ENCODE measurements at regions not wholly inside any gene's neighbourhood (a gene's known extent, or its start where the extent isn't known, plus 50 kb on each side); places are given as distances from the start of the nearest gene placed in this dataset.

GRCh38 chr21:35178098-35178497 is 129.0 kb upstream of the RUNX1 start:
- DNase-seq (ENCODE audit: low read depth), result no peak
- no peak overlapping the region for H3K9ac ChIP-seq (ENCODE audit: low read length)

GRCh38 chr21:35172231-35172630 is 123.1 kb upstream of the RUNX1 start:
- Histone ChIP-seq H3K27me3 (replicated peaks; ENCODE audit: control insufficient read depth, insufficient read depth, low read length) (no peaks in the 10 kb centered on the region), H3K36me3 (ENCODE audit: control insufficient read depth, insufficient read depth, low read length, severe bottlenecking) (no peaks in the 10 kb centered on the region), H3K9ac (ENCODE audit: low read length) (no peak overlapping the region), H3K4me3 (ENCODE audit: low read length) (no peak overlapping the region), H3K9me3 (ENCODE audit: control insufficient read depth, low read length) (no peaks in the 10 kb centered on the region), H3K4me1 (ENCODE audit: control insufficient read depth, insufficient read depth, low read length) (no peaks in the 10 kb centered on the region)
- no peak for DNase-seq (ENCODE audit: low read depth)

More at GRCh38 chr21:35178098-35178497, 129.0 kb upstream of the RUNX1 start:
- peaks cover 10% of the 10 kb centered on the region for H3K4me1 ChIP-seq (ENCODE audit: control insufficient read depth, insufficient read depth, low read length)
- no peaks in the 10 kb centered on the region for H3K36me3 ChIP-seq (ENCODE audit: control insufficient read depth, insufficient read depth, low read length, severe bottlenecking)
- no peaks in the 10 kb centered on the region for H3K9me3 ChIP-seq (ENCODE audit: control insufficient read depth, low read length)
- no peaks in the 10 kb centered on the region for H3K27me3 ChIP-seq (replicated peaks; ENCODE audit: control insufficient read depth, insufficient read depth, low read length)
- no peak overlapping the region for H3K4me3 ChIP-seq (ENCODE audit: low read length)

GRCh38 chr21:35171385-35171784 is 122.3 kb upstream of the RUNX1 start:
- H3K9me3 ChIP-seq (ENCODE audit: control insufficient read depth, low read length), result no peaks in the 10 kb centered on the region
- H3K4me1 ChIP-seq (ENCODE audit: control insufficient read depth, insufficient read depth, low read length), result no peaks in the 10 kb centered on the region
- no peak overlapping the region for H3K9ac ChIP-seq (ENCODE audit: low read length)
- DNase-seq (ENCODE audit: low read depth), result no peak
- no peak overlapping the region for H3K4me3 ChIP-seq (ENCODE audit: low read length)
- no peaks in the 10 kb centered on the region for H3K36me3 ChIP-seq (ENCODE audit: control insufficient read depth, insufficient read depth, low read length, severe bottlenecking)
- no peaks in the 10 kb centered on the region for H3K27me3 ChIP-seq (replicated peaks; ENCODE audit: control insufficient read depth, insufficient read depth, low read length)

GRCh38 chr21:35170818-35171217 is 121.7 kb upstream of the RUNX1 start:
- Histone ChIP-seq H3K4me3 (ENCODE audit: low read length) (no peak overlapping the region), H3K4me1 (ENCODE audit: control insufficient read depth, insufficient read depth, low read length) (no peaks in the 10 kb centered on the region), H3K27me3 (replicated peaks; ENCODE audit: control insufficient read depth, insufficient read depth, low read length) (no peaks in the 10 kb centered on the region), H3K36me3 (ENCODE audit: control insufficient read depth, insufficient read depth, low read length, severe bottlenecking) (no peaks in the 10 kb centered on the region), H3K9me3 (ENCODE audit: control insufficient read depth, low read length) (no peaks in the 10 kb centered on the region), H3K9ac (ENCODE audit: low read length) (no peak overlapping the region)
- DNase-seq (ENCODE audit: low read depth), result no peak

- Histone ChIP-seq H3K4me3 (ENCODE audit: low read length) (no peak overlapping the region), H3K4me1 (ENCODE audit: control insufficient read depth, insufficient read depth, low read length) (no peaks in the 10 kb centered on the region), H3K36me3 (ENCODE audit: control insufficient read depth, insufficient read depth, low read length, severe bottlenecking) (no peaks in the 10 kb centered on the region), H3K9ac (ENCODE audit: low read length) (no peak overlapping the region), H3K27me3 (replicated peaks; ENCODE audit: control insufficient read depth, insufficient read depth, low read length) (no peaks in the 10 kb centered on the region), H3K9me3 (ENCODE audit: control insufficient read depth, low read length) (no peaks in the 10 kb centered on the region)
- DNase-seq (ENCODE audit: low read depth), result no peak
These were observed 121.1 kb upstream of the RUNX1 start for GRCh38 chr21:35170244-35170643.

GRCh38 chr21:35169574-35169973 is 120.5 kb upstream of the RUNX1 start:
- no peaks in the 10 kb centered on the region for H3K27me3 ChIP-seq (replicated peaks; ENCODE audit: control insufficient read depth, insufficient read depth, low read length)
- no peak overlapping the region for H3K9ac ChIP-seq (ENCODE audit: low read length)
- H3K4me1 ChIP-seq (ENCODE audit: control insufficient read depth, insufficient read depth, low read length), result no peaks in the 10 kb centered on the region
- no peak for DNase-seq (ENCODE audit: low read depth)
- H3K9me3 ChIP-seq (ENCODE audit: control insufficient read depth, low read length), result no peaks in the 10 kb centered on the region
- H3K36me3 ChIP-seq (ENCODE audit: control insufficient read depth, insufficient read depth, low read length, severe bottlenecking), result no peaks in the 10 kb centered on the region
- no peak overlapping the region for H3K4me3 ChIP-seq (ENCODE audit: low read length)

GRCh38 chr21:35168735-35169134 is 119.6 kb upstream of the RUNX1 start:
- Histone ChIP-seq H3K4me1 (ENCODE audit: control insufficient read depth, insufficient read depth, low read length) (no peaks in the 10 kb centered on the region), H3K4me3 (ENCODE audit: low read length) (no peak overlapping the region), H3K9me3 (ENCODE audit: control insufficient read depth, low read length) (no peaks in the 10 kb centered on the region), H3K27me3 (replicated peaks; ENCODE audit: control insufficient read depth, insufficient read depth, low read length) (no peaks in the 10 kb centered on the region), H3K36me3 (ENCODE audit: control insufficient read depth, insufficient read depth, low read length, severe bottlenecking) (no peaks in the 10 kb centered on the region), H3K9ac (ENCODE audit: low read length) (no peak overlapping the region)
- DNase-seq (ENCODE audit: low read depth), result no peak

- no peaks in the 10 kb centered on the region for H3K36me3 ChIP-seq (ENCODE audit: control insufficient read depth, insufficient read depth, low read length, severe bottlenecking)
These were observed 115.9 kb upstream of the RUNX1 start for GRCh38 chr21:35164971-35165483.

GRCh38 chr21:35164380-35164779 is 115.3 kb upstream of the RUNX1 start:
- Histone ChIP-seq H3K4me3 (ENCODE audit: low read length) (no peak overlapping the region), H3K27me3 (replicated peaks; ENCODE audit: control insufficient read depth, insufficient read depth, low read length) (no peaks in the 10 kb centered on the region), H3K9me3 (ENCODE audit: control insufficient read depth, low read length) (no peaks in the 10 kb centered on the region), H3K36me3 (ENCODE audit: control insufficient read depth, insufficient read depth, low read length, severe bottlenecking) (no peaks in the 10 kb centered on the region), H3K4me1 (ENCODE audit: control insufficient read depth, insufficient read depth, low read length) (peaks cover 3% of the 10 kb centered on the region), H3K9ac (ENCODE audit: low read length) (no peak overlapping the region)
- no peak for DNase-seq (ENCODE audit: low read depth)

More at GRCh38 chr21:35164971-35165483, 115.9 kb upstream of the RUNX1 start:
- no peaks in the 10 kb centered on the region for H3K9me3 ChIP-seq (ENCODE audit: control insufficient read depth, low read length)
- DNase-seq (ENCODE audit: low read depth), result no peak
- H3K27me3 ChIP-seq (replicated peaks; ENCODE audit: control insufficient read depth, insufficient read depth, low read length), result no peaks in the 10 kb centered on the region
- no peak overlapping the region for H3K9ac ChIP-seq (ENCODE audit: low read length)
- H3K4me1 ChIP-seq (ENCODE audit: control insufficient read depth, insufficient read depth, low read length), result peaks cover 1% of the 10 kb centered on the region
- H3K4me3 ChIP-seq (ENCODE audit: low read length), result no peak overlapping the region

- peak; percentile 46 for DNase-seq (ENCODE audit: low read depth)
- Histone ChIP-seq H3K9me3 (ENCODE audit: control insufficient read depth, low read length) (no peaks in the 10 kb centered on the region), H3K4me3 (ENCODE audit: low read length) (no peak overlapping the region), H3K9ac (ENCODE audit: low read length) (no peak overlapping the region), H3K27me3 (replicated peaks; ENCODE audit: control insufficient read depth, insufficient read depth, low read length) (no peaks in the 10 kb centered on the region), H3K4me1 (ENCODE audit: control insufficient read depth, insufficient read depth, low read length) (peaks cover 3% of the 10 kb centered on the region), H3K36me3 (ENCODE audit: control insufficient read depth, insufficient read depth, low read length, severe bottlenecking) (no peaks in the 10 kb centered on the region)
These were observed 114.3 kb upstream of the RUNX1 start for GRCh38 chr21:35163411-35163810.

GRCh38 chr21:35162831-35163230 is 113.7 kb upstream of the RUNX1 start:
- Histone ChIP-seq H3K27me3 (replicated peaks; ENCODE audit: control insufficient read depth, insufficient read depth, low read length) (no peaks in the 10 kb centered on the region), H3K9me3 (ENCODE audit: control insufficient read depth, low read length) (peaks cover 3% of the 10 kb centered on the region), H3K9ac (ENCODE audit: low read length) (no peak overlapping the region)

GRCh38 chr21:35159881-35160280 is 110.8 kb upstream of the RUNX1 start:
- H3K4me1 ChIP-seq (ENCODE audit: control insufficient read depth, insufficient read depth, low read length), result peaks cover 3% of the 10 kb centered on the region
- peaks cover 6% of the 10 kb centered on the region for H3K9me3 ChIP-seq (ENCODE audit: control insufficient read depth, low read length)
- no peak overlapping the region for H3K9ac ChIP-seq (ENCODE audit: low read length)
- H3K36me3 ChIP-seq (ENCODE audit: control insufficient read depth, insufficient read depth, low read length, severe bottlenecking), result no peaks in the 10 kb centered on the region
- no peak overlapping the region for H3K4me3 ChIP-seq (ENCODE audit: low read length)
- H3K27me3 ChIP-seq (replicated peaks; ENCODE audit: control insufficient read depth, insufficient read depth, low read length), result no peaks in the 10 kb centered on the region
- no peak for DNase-seq (ENCODE audit: low read depth)

More at GRCh38 chr21:35162831-35163230, 113.7 kb upstream of the RUNX1 start:
- peak; percentile 43 for DNase-seq (ENCODE audit: low read depth)
- H3K36me3 ChIP-seq (ENCODE audit: control insufficient read depth, insufficient read depth, low read length, severe bottlenecking), result no peaks in the 10 kb centered on the region
- H3K4me1 ChIP-seq (ENCODE audit: control insufficient read depth, insufficient read depth, low read length), result peaks cover 3% of the 10 kb centered on the region
- H3K4me3 ChIP-seq (ENCODE audit: low read length), result no peak overlapping the region
